IPS-20b (cell line): ENCODE measurements at regions not wholly inside any gene's neighbourhood (a gene's known extent, or its start where the extent isn't known, plus 50 kb on each side); places are given as distances from the start of the nearest gene placed in this dataset.

Experiments
- H3K27ac ChIP-seq: one replicate; pipeline ENCODE4 v1.5.1; 2013; ENCODE audit warnings: low read length
- H3K27me3 ChIP-seq: 2 replicates; pipeline ENCODE4 v1.6.1; 2013; ENCODE audit warnings: mild to moderate bottlenecking, low read length, inconsistent platforms; ENCODE audit not compliant: insufficient read depth
- H3K36me3 ChIP-seq: 2 replicates; pipeline ENCODE4 v1.6.1; 2013; ENCODE audit warnings: low read depth, mild to moderate bottlenecking, inconsistent platforms, low read length, moderate library complexity; ENCODE audit not compliant: insufficient read depth
- H3K4me1 ChIP-seq: 2 replicates; pipeline ENCODE4 v1.6.1; 2013; ENCODE audit warnings: mild to moderate bottlenecking, control low read depth, inconsistent platforms, low read length, moderate library complexity; ENCODE audit not compliant: insufficient read depth
- H3K4me3 ChIP-seq: 2 replicates; pipeline ENCODE4 v1.5.1; 2013; ENCODE audit warnings: mild to moderate bottlenecking, low read length, inconsistent platforms
- H3K9ac ChIP-seq: 2 replicates; pipeline ENCODE4 v1.6.1; 2013; ENCODE audit warnings: low read depth, mild to moderate bottlenecking, inconsistent platforms, low read length, moderate library complexity
- H3K9me3 ChIP-seq: 2 replicates; pipeline ENCODE4 v1.6.1; 2013; ENCODE audit warnings: mild to moderate bottlenecking, low read depth, low read length, inconsistent platforms; ENCODE audit not compliant: insufficient read depth

DNA sequence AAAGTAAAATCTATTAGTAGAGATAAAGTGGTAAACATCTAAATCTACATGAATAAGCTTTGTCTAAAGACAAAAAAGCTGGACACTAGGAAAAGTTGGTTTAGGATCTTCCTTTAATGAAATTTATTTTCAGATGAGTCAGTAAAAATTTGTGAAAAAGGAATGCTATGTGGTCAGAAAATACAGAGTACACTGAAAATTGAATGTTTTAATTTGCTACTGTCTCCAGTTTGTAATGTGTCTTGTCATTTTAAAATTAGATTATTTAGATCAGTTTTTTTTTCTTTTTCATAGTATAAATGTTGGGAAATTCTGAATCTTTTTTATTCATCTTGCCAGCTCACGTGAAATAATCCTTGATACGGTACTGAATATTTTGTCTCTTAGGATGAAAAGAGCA is 56.9 kb downstream of the SLITRK6 start:
- Histone ChIP-seq H3K36me3 (no peaks in the 10 kb centered on the region), H3K9me3 (no peaks in the 10 kb centered on the region), H3K4me1 (peaks cover 13% of the 10 kb centered on the region), H3K9ac (no peak overlapping the region), H3K27ac (no peak overlapping the region), H3K4me3 (no peak overlapping the region), H3K27me3 (no peaks in the 10 kb centered on the region)

DNA sequence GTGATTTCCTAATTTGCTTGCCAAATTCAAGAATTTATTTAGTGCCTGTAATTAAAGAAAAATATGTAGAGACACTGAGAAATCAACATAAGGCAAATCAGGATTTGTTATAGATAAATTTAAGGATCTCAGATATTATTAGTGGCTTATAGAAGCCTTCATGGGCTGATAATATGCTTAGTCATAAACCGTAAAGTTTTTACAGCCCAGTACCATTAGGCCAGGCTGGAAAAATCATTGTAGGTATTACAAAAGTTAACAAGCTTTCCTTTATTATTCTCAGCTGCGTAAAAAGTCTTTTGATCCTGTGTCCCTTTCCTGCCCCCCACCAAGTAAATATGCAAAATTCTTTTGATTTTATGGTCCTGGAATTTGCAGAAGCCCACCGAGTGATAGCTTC is 58.2 kb downstream of the SLITRK6 start:
- H3K36me3 ChIP-seq: no peaks in the 10 kb centered on the region
- no peaks in the 10 kb centered on the region for H3K9me3 ChIP-seq
- peaks cover 13% of the 10 kb centered on the region for H3K4me1 ChIP-seq
- no peaks in the 10 kb centered on the region for H3K27me3 ChIP-seq
- no peak overlapping the region for H3K9ac ChIP-seq
- H3K4me3 ChIP-seq: no peak overlapping the region
- no peak overlapping the region for H3K27ac ChIP-seq

DNA sequence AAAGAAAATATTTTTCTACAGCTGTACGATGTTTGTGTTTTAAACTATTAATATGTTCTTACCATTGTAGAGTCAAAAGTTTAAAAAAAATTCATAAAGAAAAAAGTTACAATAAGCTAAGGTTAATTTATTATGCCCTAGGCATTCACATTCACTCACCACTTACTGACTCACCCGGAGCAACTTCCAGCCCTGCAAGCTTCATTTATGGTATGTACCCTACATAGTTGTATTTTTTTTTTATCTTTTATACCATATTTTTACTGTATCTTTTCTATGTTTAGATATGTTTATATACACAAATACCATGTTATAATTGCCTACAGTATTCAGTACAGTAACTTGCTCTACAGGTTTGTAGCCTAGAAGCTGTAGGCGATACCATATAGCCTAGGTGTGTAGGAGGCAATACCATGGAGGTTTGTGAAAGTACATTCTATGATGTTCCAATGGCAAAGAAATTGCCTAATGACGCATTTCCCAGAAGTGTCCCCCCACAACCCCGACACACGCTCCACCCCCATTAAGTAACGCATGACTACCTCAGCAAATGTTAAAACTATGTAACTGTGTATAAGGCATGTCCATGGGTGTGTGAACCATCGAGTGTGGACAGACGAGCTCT is 60.4 kb downstream of the SLITRK6 start:
- no peaks in the 10 kb centered on the region for H3K9me3 ChIP-seq
- H3K36me3 ChIP-seq: no peaks in the 10 kb centered on the region
- no peak overlapping the region for H3K9ac ChIP-seq
- H3K4me1 ChIP-seq: peaks cover 13% of the 10 kb centered on the region
- no peak overlapping the region for H3K4me3 ChIP-seq
- H3K27me3 ChIP-seq: no peaks in the 10 kb centered on the region
- no peak overlapping the region for H3K27ac ChIP-seq

DNA sequence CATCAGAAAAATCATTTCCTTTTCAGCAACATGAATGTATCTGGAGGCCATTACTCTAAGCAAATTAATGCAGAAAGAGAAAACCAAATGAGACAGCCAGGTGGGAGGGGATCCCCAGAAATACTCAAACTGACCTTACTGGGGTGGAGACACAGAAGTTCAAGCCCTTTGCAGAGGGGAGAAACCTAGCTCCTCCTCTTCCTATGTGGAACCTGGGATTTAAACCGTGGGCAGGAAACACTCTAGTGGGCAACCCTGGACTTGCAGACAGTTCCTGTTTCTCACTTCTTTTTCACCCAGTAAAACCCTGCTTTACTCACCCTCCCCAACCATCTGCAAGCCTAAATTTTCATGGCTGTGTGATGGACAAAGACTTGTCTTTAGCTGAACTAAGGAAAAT is 61.3 kb downstream of the SLITRK6 start:
- no peaks in the 10 kb centered on the region for H3K27me3 ChIP-seq
- H3K9ac ChIP-seq: no peak overlapping the region
- no peaks in the 10 kb centered on the region for H3K9me3 ChIP-seq
- H3K4me1 ChIP-seq: peaks cover 13% of the 10 kb centered on the region
- no peaks in the 10 kb centered on the region for H3K36me3 ChIP-seq
- no peak overlapping the region for H3K4me3 ChIP-seq
- H3K27ac ChIP-seq: no peak overlapping the region

DNA sequence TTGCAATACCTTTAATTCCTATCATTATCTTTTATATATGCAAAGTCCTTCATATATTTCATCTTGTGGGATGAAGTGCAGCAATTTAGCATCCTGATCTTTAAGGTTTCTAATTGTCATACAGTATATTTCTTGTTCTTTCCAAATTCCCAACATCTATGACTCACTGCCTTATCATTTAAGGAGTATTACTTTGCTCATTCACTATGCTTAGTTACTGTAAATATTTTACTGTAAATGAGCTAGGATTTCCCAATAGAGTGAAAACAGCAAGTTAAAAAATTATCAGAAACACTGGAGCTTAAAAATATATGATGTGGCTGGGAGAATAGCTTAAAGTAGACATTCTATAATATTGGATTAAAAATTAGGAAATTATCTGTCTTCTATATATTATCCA is 69.9 kb downstream of the SLITRK6 start:
- Histone ChIP-seq H3K36me3 (no peaks in the 10 kb centered on the region), H3K4me3 (no peak overlapping the region), H3K9me3 (no peaks in the 10 kb centered on the region), H3K27me3 (no peaks in the 10 kb centered on the region), H3K4me1 (no peaks in the 10 kb centered on the region), H3K9ac (no peak overlapping the region), H3K27ac (no peak overlapping the region)

DNA sequence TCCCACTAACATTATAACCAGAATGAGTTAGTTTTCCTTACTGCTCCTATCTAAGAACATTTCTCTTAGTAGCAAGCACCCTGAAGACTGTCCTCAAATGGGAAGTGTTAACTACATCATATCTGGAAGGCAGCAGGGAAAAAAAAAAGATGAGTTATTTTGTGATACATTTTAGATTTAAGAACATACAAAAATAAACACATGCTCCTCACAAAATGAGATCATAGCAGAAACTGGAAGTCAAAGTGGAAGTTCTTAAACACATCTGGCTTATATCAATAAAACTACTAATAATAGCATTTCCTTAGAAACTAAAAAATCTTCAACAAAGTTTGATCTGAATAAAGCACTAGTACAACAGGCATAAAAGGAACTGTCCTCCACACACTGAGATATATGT is 70.4 kb downstream of the SLITRK6 start:
- H3K4me1 ChIP-seq: no peaks in the 10 kb centered on the region
- no peak overlapping the region for H3K4me3 ChIP-seq
- no peak overlapping the region for H3K27ac ChIP-seq
- no peak overlapping the region for H3K9ac ChIP-seq
- H3K27me3 ChIP-seq: no peaks in the 10 kb centered on the region
- no peaks in the 10 kb centered on the region for H3K36me3 ChIP-seq
- H3K9me3 ChIP-seq: no peaks in the 10 kb centered on the region

DNA sequence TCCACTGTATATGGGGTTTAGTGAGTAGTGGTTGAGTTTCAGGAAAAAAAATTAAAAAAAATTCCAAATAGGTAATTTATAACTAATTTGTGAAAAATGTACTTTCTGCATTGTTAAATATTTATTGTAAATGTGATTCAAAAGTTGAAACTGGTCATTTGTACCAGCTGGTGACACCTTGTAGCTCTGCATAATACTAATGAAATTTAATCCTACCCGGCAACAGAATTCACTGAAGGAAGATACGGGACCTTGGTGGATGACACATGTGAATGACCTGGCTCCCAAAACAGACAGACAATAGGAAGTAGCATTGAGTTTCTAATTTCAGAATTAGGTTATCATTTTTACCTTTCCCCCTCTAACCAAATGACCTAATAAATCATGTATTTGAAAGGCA is 73.8 kb downstream of the SLITRK6 start:
- Histone ChIP-seq H3K9ac (no peak overlapping the region), H3K36me3 (no peaks in the 10 kb centered on the region), H3K4me1 (no peaks in the 10 kb centered on the region), H3K4me3 (no peak overlapping the region), H3K9me3 (no peaks in the 10 kb centered on the region), H3K27me3 (no peaks in the 10 kb centered on the region), H3K27ac (no peak overlapping the region)

DNA sequence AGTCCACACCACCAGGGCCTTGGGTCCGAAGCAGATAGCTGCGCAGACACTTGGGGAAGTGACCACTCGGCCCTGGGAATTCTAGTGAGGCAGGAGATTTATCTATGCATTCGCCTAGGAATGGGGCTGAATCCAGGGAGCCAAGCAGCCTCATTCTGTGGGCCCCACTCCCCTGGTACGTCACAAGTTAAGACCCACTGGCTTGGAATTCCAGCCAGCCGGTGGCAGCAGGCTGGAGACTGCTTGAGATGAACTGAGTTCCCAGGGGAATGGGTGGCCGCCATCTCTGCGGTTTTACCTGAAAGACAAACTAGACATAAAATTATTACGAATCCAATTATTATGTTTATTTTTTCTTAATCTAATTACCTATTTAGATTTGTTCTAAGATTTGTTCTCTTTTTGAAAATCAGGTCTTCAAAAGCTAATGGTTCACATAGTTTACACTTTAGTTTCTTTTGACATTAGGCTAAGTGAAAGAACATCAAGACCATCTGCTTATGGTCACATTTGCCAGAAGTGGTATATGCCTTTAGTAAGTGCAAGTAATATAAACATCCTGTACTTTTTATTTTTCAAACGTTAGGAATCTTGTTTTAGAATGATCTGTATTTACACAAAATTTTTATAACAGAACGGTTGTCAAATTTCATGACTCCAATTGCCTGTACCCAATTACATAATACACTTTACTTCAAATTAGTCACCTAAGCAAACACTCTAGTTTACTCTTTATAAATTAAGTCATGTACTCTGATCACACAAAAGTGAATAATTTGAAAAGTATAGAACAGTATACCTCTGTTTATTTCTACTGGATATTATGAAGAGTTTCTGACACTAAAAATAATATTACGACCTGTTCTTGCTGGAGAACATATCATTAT is 74.4 kb downstream of the SLITRK6 start:
- Histone ChIP-seq H3K9me3 (no peaks in the 10 kb centered on the region), H3K9ac (no peak overlapping the region), H3K27me3 (no peaks in the 10 kb centered on the region), H3K36me3 (no peaks in the 10 kb centered on the region), H3K27ac (no peak overlapping the region), H3K4me1 (peaks cover under 1% of the 10 kb centered on the region; the same call in 1 of the 2 replicates), H3K4me3 (no peak overlapping the region)

DNA sequence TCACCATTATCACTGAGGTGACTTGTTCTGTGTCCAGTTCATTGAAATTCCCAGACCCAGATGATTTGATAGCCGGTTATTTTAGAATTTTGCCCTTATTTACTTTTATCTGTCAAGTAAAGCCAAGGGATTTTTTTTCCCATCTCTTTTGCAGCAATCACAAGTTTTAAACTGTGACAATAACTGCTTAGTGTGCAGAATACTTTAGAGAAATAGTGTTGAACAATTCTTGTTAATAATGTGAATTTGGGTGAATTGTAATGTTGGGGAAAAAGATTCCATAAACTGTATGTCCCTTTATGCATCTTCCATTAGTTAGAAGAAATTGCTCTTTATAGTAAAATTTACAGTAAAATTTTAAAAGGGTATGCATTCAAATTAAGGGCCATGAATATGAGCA is 79.5 kb downstream of the SLITRK6 start:
- H3K27ac ChIP-seq: no peak overlapping the region

DNA sequence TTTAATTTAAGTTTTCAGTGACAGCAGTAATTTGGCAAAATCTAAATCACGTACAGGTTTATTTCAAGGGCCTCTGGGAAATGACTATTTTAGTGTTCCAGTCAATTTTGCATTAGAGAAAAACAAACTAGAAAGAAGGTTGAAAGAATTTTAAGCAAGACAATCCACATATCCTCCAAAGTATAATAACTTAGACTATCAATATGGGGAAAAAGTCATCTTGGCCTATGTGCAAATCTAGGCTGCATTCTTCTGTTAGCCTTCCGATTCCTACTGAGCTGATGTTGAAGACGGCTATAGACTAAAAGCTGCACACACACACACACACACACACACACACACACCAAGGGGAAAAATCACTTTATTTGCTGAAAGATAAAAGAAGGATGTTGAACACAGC is 81.3 kb downstream of the SLITRK6 start:
- Histone ChIP-seq H3K27me3 (no peaks in the 10 kb centered on the region), H3K4me1 (peaks cover 7% of the 10 kb centered on the region; the same call in 1 of the 2 replicates), H3K4me3 (no peak overlapping the region), H3K36me3 (no peaks in the 10 kb centered on the region), H3K9ac (no peak overlapping the region), H3K9me3 (no peaks in the 10 kb centered on the region), H3K27ac (no peak overlapping the region)

More for the DNA sequence above, 79.5 kb downstream of the SLITRK6 start:
- Histone ChIP-seq H3K27me3 (no peaks in the 10 kb centered on the region), H3K9ac (no peak overlapping the region), H3K9me3 (no peaks in the 10 kb centered on the region), H3K36me3 (no peaks in the 10 kb centered on the region), H3K4me1 (peaks cover 7% of the 10 kb centered on the region; the same call in 1 of the 2 replicates), H3K4me3 (no peak overlapping the region)

DNA sequence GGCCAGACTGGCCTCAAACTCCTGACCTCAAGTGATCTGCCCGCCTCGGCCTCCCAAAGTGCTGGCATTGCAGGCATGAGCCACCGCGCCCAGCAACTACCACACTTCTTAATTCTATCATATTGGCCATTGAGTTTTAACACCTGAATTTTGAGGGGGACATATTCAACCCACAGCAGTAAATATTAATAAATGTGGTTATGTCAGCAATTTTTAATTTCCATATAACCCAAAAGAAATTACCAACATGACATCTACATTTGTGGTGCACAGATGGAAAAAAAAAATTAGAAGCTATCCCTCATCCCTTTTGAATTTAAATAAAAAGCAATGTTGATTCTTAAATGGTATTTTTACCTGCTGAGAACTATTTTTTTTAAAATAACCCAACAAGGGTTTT is 88.7 kb downstream of the SLITRK6 start:
- H3K36me3 ChIP-seq: no peaks in the 10 kb centered on the region
- H3K4me3 ChIP-seq: no peak overlapping the region
- no peaks in the 10 kb centered on the region for H3K9me3 ChIP-seq
- H3K9ac ChIP-seq: no peak overlapping the region
- no peaks in the 10 kb centered on the region for H3K4me1 ChIP-seq
- H3K27me3 ChIP-seq: no peaks in the 10 kb centered on the region
- no peak overlapping the region for H3K27ac ChIP-seq

DNA sequence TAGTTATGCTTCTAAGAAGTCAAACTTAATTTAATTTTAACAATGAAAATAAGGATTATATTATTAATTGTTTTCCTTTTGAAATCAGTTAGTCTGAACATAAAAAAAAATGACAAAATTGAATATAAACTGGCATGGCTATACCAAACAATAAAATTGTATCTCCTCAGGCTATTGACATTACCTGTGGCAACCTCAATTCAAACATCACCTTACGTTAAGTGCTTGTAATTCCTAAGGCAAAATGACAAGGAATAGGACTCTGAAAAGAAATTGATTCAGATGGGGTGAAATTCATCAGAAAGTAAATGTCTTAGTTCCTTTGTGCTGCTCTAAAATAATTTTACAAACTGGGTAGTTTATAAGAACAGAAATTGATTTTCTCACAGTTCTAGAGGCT is 89.5 kb downstream of the SLITRK6 start:
- no peaks in the 10 kb centered on the region for H3K36me3 ChIP-seq
- H3K27me3 ChIP-seq: no peaks in the 10 kb centered on the region
- no peaks in the 10 kb centered on the region for H3K4me1 ChIP-seq
- no peaks in the 10 kb centered on the region for H3K9me3 ChIP-seq
- no peak overlapping the region for H3K27ac ChIP-seq
- H3K4me3 ChIP-seq: no peak overlapping the region
- H3K9ac ChIP-seq: no peak overlapping the region
